ENCODE measurements at regions not wholly inside any gene's neighbourhood (a gene's known extent, or its start where the extent isn't known, plus 50 kb on each side); places are given as distances from the start of the nearest gene placed in this dataset.

- DNase-seq (ENCODE audit: low spot score in 2 of 2), result peak in 1 of 2 donors; percentile 2
- no peak overlapping the region for H3K27ac ChIP-seq
- intact Hi-C loops (cut with DNase I), result no loop called here
- no peaks in the 10 kb centered on the region for H3K9me3 ChIP-seq
- H3K27me3 ChIP-seq, result no peaks in the 10 kb centered on the region
- no peaks in the 10 kb centered on the region for H3K36me3 ChIP-seq
- TF ChIP-seq CTCF (IDR thresholded peaks at IDR 0.05), result no peak
- peaks cover 0 to 4% of the 10 kb centered on the region in 2 donors for H3K4me1 ChIP-seq
- H3K4me3 ChIP-seq, result no peak overlapping the region
Observed at GRCh38 chr15:100707229-100707628, 104.8 kb downstream of the ASB7 start.

- Histone ChIP-seq H3K4me3 (no peak overlapping the region), H3K4me1 (peaks cover 0 to 4% of the 10 kb centered on the region in 2 donors), H3K9me3 (no peaks in the 10 kb centered on the region), H3K27ac (no peak overlapping the region), H3K36me3 (no peaks in the 10 kb centered on the region), H3K27me3 (no peaks in the 10 kb centered on the region)
- TF ChIP-seq CTCF (IDR thresholded peaks at IDR 0.05), result no peak
- no peak for DNase-seq (ENCODE audit: low spot score in 2 of 2)
- intact Hi-C loops (cut with DNase I), result no loop called here
Observed at GRCh38 chr15:100708916-100709315, 106.5 kb downstream of the ASB7 start.

GRCh38 chr15:100710222-100710621 is 107.8 kb downstream of the ASB7 start:
- H3K27ac ChIP-seq, result no peak overlapping the region
- no peaks in the 10 kb centered on the region for H3K27me3 ChIP-seq
- intact Hi-C loops (cut with DNase I), result no loop called here
- no peak for TF ChIP-seq CTCF (IDR thresholded peaks at IDR 0.05)
- DNase-seq (ENCODE audit: low spot score in 2 of 2), result no peak
- no peaks in the 10 kb centered on the region for H3K9me3 ChIP-seq
- peaks cover 0 to 4% of the 10 kb centered on the region in 2 donors for H3K4me1 ChIP-seq
- no peak overlapping the region for H3K4me3 ChIP-seq
- H3K36me3 ChIP-seq, result no peaks in the 10 kb centered on the region

GRCh38 chr15:100710744-100711515 is 108.5 kb downstream of the ASB7 start:
- H3K9me3 ChIP-seq, result no peaks in the 10 kb centered on the region
- no peak for TF ChIP-seq CTCF (IDR thresholded peaks at IDR 0.05)
- no peaks in the 10 kb centered on the region for H3K36me3 ChIP-seq
- peaks cover 0 to 4% of the 10 kb centered on the region in 2 donors for H3K4me1 ChIP-seq
- H3K27me3 ChIP-seq, result no peaks in the 10 kb centered on the region
- intact Hi-C loops (cut with DNase I), result no loop called here
- H3K4me3 ChIP-seq, result no peak overlapping the region
- no peak overlapping the region for H3K27ac ChIP-seq
- DNase-seq (ENCODE audit: low spot score in 2 of 2), result no peak

- Histone ChIP-seq H3K9me3 (no peaks in the 10 kb centered on the region), H3K4me1 (peaks cover 0 to 4% of the 10 kb centered on the region in 2 donors), H3K36me3 (no peaks in the 10 kb centered on the region), H3K27me3 (no peaks in the 10 kb centered on the region), H3K4me3 (no peak overlapping the region), H3K27ac (no peak overlapping the region)
- intact Hi-C loops (cut with DNase I), result no loop called here
- no peak for TF ChIP-seq CTCF (IDR thresholded peaks at IDR 0.05)
- no peak for DNase-seq (ENCODE audit: low spot score in 2 of 2)
Observed at GRCh38 chr15:100711516-100712021, 109.2 kb downstream of the ASB7 start.
